ENCODE measurements at regions not wholly inside any gene's neighbourhood (a gene's known extent, or its start where the extent isn't known, plus 50 kb on each side); places are given as distances from the start of the nearest gene placed in this dataset.

DNA sequence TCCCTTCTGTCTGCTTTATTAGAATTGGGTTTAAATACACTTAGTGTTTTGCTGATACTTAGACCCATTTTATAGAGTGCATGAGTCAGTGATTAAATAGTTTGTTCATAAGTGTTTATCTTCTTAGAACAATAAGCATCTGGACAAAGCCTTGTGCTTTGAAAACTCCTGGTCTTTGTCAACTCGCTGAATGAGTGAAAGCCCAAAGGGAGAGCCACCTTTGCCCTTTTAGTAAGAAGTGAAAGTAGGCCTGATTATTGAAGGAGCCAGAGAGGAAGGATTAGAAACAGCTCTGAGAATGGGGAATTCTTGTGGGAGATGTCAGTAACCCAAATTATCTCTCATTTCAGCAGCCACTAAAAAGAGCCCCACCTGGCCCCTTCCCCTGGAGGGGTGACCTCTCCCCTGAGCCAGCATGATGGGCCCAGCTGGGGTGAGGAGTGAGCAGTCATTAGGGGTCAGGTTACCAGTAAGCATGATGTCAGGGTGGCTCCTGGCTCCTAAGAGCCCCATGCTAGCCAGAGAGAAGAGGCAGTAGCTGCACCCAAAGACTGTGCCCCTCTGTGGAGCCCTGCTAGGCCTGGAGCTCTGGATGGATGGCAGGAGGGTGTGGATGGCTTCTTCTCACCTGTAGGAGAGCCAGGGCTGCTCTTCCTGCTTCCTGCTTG, 125.1 kb upstream of the E2F8 start:
- Histone ChIP-seq H3K27me3 (ENCODE audit: control insufficient read depth in 2 of 2, insufficient read depth in 2 of 2, low read length in 2 of 2) (peaks cover 0 to 2% of the 10 kb centered on the region in 2 donors), H3K27ac (ENCODE audit: low read depth in 2 of 2, low read length in 2 of 2) (no peak overlapping the region), H3K9ac (ENCODE audit: low read depth in 1 of 2, low read length in 2 of 2) (no peak overlapping the region), H3K36me3 (ENCODE audit: control insufficient read depth in 2 of 2, insufficient read depth in 2 of 2, low read length in 2 of 2) (no peaks in the 10 kb centered on the region), H3K4me1 (ENCODE audit: control insufficient read depth in 2 of 2, insufficient read depth in 2 of 2, low read length in 2 of 2) (no peaks in the 10 kb centered on the region), H3K4me3 (ENCODE audit: low read length in 2 of 2) (no peak overlapping the region), H3K9me3 (ENCODE audit: control insufficient read depth in 2 of 2, low read length in 2 of 2) (no peaks in the 10 kb centered on the region)

DNA sequence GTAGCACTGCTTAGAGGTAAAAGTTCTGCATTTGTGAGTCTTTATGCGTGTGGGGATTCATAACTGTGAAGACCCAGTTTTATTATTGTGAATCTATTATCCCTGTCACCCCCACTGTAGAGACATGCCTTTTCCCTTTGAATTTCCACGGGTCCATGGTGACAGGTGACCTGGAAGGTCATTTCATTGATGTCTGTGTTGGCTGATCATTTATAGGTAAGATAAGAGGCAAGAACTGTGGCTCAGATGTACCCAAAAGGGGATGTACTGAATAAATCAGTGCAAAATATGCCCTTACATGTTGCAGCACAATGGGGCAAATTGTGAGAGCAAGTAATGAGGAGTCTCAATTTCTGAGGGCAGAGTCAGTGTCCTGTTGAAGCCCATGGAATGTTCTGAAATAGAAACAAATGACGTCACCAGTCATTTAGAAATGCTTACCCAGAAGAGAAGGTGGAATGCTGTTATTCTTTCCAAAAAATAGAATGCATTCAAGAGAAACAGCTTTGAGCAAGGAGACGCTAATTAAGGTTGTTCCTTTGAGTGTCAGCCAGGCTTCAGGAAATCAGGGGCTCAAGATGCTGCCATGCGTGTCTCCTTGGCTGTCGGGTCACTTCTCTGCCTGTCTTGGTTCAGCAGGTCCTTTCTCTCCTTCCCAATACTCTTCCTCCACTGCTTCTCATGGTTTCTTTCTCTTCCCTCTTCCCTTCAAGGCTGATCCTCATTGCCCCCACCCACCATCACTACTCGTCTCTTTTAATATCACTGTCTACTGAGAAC, 118.7 kb upstream of the E2F8 start:
- no peak overlapping the region for H3K4me3 ChIP-seq (ENCODE audit: low read length in 2 of 2)
- no peaks in the 10 kb centered on the region for H3K9me3 ChIP-seq (ENCODE audit: control insufficient read depth in 2 of 2, low read length in 2 of 2)
- no peaks in the 10 kb centered on the region for H3K4me1 ChIP-seq (ENCODE audit: control insufficient read depth in 2 of 2, insufficient read depth in 2 of 2, low read length in 2 of 2)
- no peak overlapping the region for H3K9ac ChIP-seq (ENCODE audit: low read depth in 1 of 2, low read length in 2 of 2)
- H3K36me3 ChIP-seq (ENCODE audit: control insufficient read depth in 2 of 2, insufficient read depth in 2 of 2, low read length in 2 of 2) = no peaks in the 10 kb centered on the region
- no peak overlapping the region for H3K27ac ChIP-seq (ENCODE audit: low read depth in 2 of 2, low read length in 2 of 2)
- H3K27me3 ChIP-seq (ENCODE audit: control insufficient read depth in 2 of 2, insufficient read depth in 2 of 2, low read length in 2 of 2) = peaks cover 6 to 14% of the 10 kb centered on the region in 2 donors

DNA sequence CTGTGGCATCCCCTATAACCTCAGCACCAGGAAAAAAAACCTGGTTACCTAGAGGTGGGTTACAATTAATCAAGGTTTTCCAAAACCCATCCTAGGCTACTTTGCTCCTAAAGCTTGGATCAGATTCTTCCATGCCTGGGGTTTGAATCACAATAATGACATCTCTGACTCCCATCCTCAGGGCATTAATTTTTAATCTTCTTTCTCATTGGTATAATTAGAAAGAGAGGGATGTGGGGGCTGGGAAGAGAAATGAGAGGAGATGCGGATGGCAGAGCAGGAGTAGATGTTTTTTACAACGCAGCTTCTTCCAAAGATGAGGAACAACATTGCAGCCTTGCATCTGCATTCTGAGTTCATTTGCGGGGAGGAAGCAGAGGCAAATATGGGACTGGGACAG, 117.2 kb upstream of the E2F8 start:
- Histone ChIP-seq H3K9ac (ENCODE audit: low read depth in 1 of 2, low read length in 2 of 2) (no peak overlapping the region), H3K27me3 (ENCODE audit: control insufficient read depth in 2 of 2, insufficient read depth in 2 of 2, low read length in 2 of 2) (peaks cover 6 to 14% of the 10 kb centered on the region in 2 donors), H3K27ac (ENCODE audit: low read depth in 2 of 2, low read length in 2 of 2) (no peak overlapping the region)

DNA sequence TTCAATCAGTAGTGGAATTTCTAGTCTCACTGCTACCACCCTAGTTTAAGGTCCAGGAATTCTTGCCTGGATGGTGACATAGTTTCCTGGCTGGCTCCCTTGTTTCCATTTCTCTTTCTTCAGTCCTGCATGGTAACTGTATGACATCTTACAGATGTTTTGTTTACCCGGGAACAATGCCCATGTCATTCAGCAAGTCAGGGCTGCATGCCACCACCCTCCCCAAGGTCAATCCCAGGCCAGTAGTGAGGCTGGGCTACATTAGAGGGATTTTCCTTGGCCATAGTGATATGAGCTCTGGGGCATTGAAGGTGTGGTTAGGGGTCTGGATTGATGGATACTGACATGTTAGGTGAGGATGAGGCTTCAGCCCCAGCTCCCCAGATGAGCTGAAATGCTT, 114.9 kb upstream of the E2F8 start:
- Histone ChIP-seq H3K4me3 (ENCODE audit: low read length in 2 of 2) (no peak overlapping the region), H3K27me3 (ENCODE audit: control insufficient read depth in 2 of 2, insufficient read depth in 2 of 2, low read length in 2 of 2) (peaks cover 5 to 14% of the 10 kb centered on the region in 2 donors), H3K27ac (ENCODE audit: low read depth in 2 of 2, low read length in 2 of 2) (no peak overlapping the region), H3K36me3 (ENCODE audit: control insufficient read depth in 2 of 2, insufficient read depth in 2 of 2, low read length in 2 of 2) (no peaks in the 10 kb centered on the region), H3K9me3 (ENCODE audit: control insufficient read depth in 2 of 2, low read length in 2 of 2) (no peaks in the 10 kb centered on the region), H3K9ac (ENCODE audit: low read depth in 1 of 2, low read length in 2 of 2) (no peak overlapping the region), H3K4me1 (ENCODE audit: control insufficient read depth in 2 of 2, insufficient read depth in 2 of 2, low read length in 2 of 2) (no peaks in the 10 kb centered on the region)

More for the DNA sequence above, 117.2 kb upstream of the E2F8 start:
- no peaks in the 10 kb centered on the region for H3K36me3 ChIP-seq (ENCODE audit: control insufficient read depth in 2 of 2, insufficient read depth in 2 of 2, low read length in 2 of 2)
- no peaks in the 10 kb centered on the region for H3K9me3 ChIP-seq (ENCODE audit: control insufficient read depth in 2 of 2, low read length in 2 of 2)
- H3K4me3 ChIP-seq (ENCODE audit: low read length in 2 of 2) = no peak overlapping the region
- no peaks in the 10 kb centered on the region for H3K4me1 ChIP-seq (ENCODE audit: control insufficient read depth in 2 of 2, insufficient read depth in 2 of 2, low read length in 2 of 2)

DNA sequence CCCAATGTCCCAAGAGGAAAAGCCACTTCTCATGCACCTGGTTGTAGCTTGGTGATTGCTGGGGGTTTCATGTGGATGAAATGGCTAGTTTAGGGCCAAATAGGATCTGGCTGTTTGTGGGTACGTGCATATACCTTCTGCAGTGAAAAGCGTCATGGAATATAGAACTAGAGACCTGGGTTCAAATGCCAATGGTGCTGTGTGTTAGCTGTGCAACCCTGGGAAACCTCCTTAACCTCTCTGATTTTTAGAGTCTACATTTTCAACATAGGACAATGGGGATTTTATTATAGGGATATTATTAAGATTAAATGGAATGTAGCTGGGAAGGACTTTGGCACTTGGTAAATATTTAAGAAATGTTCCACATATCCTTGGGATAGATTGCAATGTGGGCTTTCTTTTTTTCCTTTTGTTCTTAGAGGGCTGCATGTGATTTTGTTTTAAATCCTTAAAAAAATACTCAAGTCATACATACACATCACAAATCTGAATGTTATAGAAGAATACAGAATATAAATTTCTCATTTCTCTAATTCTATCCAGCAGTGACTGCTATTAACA, 112.6 kb upstream of the E2F8 start:
- no peak overlapping the region for H3K9ac ChIP-seq (ENCODE audit: low read depth in 1 of 2, low read length in 2 of 2)
- H3K36me3 ChIP-seq (ENCODE audit: control insufficient read depth in 2 of 2, insufficient read depth in 2 of 2, low read length in 2 of 2) = no peaks in the 10 kb centered on the region
- no peaks in the 10 kb centered on the region for H3K9me3 ChIP-seq (ENCODE audit: control insufficient read depth in 2 of 2, low read length in 2 of 2)
- no peaks in the 10 kb centered on the region for H3K4me1 ChIP-seq (ENCODE audit: control insufficient read depth in 2 of 2, insufficient read depth in 2 of 2, low read length in 2 of 2)
- no peak overlapping the region for H3K27ac ChIP-seq (ENCODE audit: low read depth in 2 of 2, low read length in 2 of 2)
- H3K4me3 ChIP-seq (ENCODE audit: low read length in 2 of 2) = no peak overlapping the region
- H3K27me3 ChIP-seq (ENCODE audit: control insufficient read depth in 2 of 2, insufficient read depth in 2 of 2, low read length in 2 of 2) = peaks cover 15 to 17% of the 10 kb centered on the region in 2 donors

DNA sequence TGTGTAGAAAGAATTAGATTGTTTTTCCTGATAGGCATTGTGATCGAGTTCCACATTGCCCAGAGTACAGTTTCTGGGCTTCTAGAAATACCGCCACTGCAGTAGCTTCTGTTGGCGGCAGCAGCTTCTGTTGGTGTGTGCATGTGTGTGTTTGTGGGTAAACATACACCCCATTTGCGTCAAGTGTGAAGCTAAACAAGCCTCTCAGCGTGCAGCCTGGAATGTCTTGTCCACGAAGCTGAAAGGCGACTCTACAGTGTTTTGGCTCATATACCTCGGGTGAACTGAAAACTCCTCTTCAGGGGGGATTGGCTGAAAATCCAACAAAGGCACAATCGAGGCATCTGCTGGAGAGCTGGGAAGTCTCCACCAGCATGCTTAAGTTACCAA, 112.0 kb upstream of the E2F8 start:
- H3K27ac ChIP-seq (ENCODE audit: low read depth in 2 of 2, low read length in 2 of 2) = no peak overlapping the region
- H3K36me3 ChIP-seq (ENCODE audit: control insufficient read depth in 2 of 2, insufficient read depth in 2 of 2, low read length in 2 of 2) = no peaks in the 10 kb centered on the region
- H3K27me3 ChIP-seq (ENCODE audit: control insufficient read depth in 2 of 2, insufficient read depth in 2 of 2, low read length in 2 of 2) = peaks cover 17 to 21% of the 10 kb centered on the region in 2 donors
- no peaks in the 10 kb centered on the region for H3K9me3 ChIP-seq (ENCODE audit: control insufficient read depth in 2 of 2, low read length in 2 of 2)
- H3K9ac ChIP-seq (ENCODE audit: low read depth in 1 of 2, low read length in 2 of 2) = no peak overlapping the region
- H3K4me3 ChIP-seq (ENCODE audit: low read length in 2 of 2) = no peak overlapping the region
- no peaks in the 10 kb centered on the region for H3K4me1 ChIP-seq (ENCODE audit: control insufficient read depth in 2 of 2, insufficient read depth in 2 of 2, low read length in 2 of 2)

DNA sequence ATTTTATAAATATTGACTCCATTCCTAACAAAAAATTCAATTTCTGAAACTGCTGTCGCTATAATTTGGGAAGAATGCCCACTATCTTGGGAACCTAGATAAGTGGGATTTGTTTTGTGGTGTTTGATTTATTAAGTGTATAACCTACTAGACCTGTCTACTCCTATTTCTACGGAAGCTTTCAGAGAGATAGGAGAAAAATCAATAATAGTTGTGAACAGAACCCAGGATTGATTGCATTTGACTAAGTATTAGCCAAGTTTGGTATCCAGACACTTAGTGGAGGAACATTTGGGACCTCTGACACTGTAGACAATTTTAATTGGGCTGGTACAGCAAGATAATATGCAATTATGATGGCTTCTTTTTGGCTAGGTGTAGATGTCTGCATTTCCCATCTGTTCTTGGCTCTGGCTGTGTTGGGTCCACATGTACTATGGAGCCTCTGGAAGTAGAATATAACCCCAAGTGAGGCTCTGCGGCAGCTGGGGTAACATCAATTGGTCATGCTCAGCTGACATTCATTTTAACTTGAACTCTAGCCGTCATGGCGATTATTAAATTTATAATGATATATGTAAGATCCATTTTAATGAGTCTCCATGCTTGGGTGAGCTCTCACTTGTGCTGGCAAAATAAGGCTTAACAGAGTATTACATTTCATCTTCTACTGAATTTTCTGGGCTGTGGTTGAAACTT, 111.5 kb upstream of the E2F8 start:
- no peak overlapping the region for H3K4me3 ChIP-seq (ENCODE audit: low read length in 2 of 2)
- H3K9ac ChIP-seq (ENCODE audit: low read depth in 1 of 2, low read length in 2 of 2) = no peak overlapping the region
- no peaks in the 10 kb centered on the region for H3K36me3 ChIP-seq (ENCODE audit: control insufficient read depth in 2 of 2, insufficient read depth in 2 of 2, low read length in 2 of 2)
- H3K9me3 ChIP-seq (ENCODE audit: control insufficient read depth in 2 of 2, low read length in 2 of 2) = no peaks in the 10 kb centered on the region
- H3K27ac ChIP-seq (ENCODE audit: low read depth in 2 of 2, low read length in 2 of 2) = no peak overlapping the region
- H3K4me1 ChIP-seq (ENCODE audit: control insufficient read depth in 2 of 2, insufficient read depth in 2 of 2, low read length in 2 of 2) = no peaks in the 10 kb centered on the region
- H3K27me3 ChIP-seq (ENCODE audit: control insufficient read depth in 2 of 2, insufficient read depth in 2 of 2, low read length in 2 of 2) = peaks cover 21 to 25% of the 10 kb centered on the region in 2 donors

DNA sequence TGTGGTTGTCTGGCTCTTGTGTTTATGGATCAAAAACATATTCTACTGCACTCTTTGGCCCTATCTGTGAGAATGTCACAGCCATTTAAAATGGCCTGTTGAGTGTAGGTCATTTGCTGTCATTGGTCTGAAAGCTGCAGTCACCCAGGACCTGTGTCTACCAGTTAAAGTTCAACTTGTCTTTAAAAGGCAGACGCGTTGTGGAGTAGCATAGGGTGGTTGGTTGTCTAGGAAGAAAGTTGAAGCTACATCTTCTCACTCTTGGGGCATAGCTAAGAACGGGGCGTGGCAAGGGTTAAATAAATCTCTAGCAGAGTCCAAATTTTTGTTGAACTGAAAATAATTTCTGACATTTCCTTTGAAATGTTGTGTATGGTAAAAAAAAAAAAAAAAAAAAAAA, 110.7 kb upstream of the E2F8 start:
- no peaks in the 10 kb centered on the region for H3K36me3 ChIP-seq (ENCODE audit: control insufficient read depth in 2 of 2, insufficient read depth in 2 of 2, low read length in 2 of 2)
- H3K27ac ChIP-seq (ENCODE audit: low read depth in 2 of 2, low read length in 2 of 2) = no peak overlapping the region
- H3K9ac ChIP-seq (ENCODE audit: low read depth in 1 of 2, low read length in 2 of 2) = no peak overlapping the region
- H3K4me1 ChIP-seq (ENCODE audit: control insufficient read depth in 2 of 2, insufficient read depth in 2 of 2, low read length in 2 of 2) = no peaks in the 10 kb centered on the region
- H3K9me3 ChIP-seq (ENCODE audit: control insufficient read depth in 2 of 2, low read length in 2 of 2) = no peaks in the 10 kb centered on the region
- H3K4me3 ChIP-seq (ENCODE audit: low read length in 2 of 2) = no peak overlapping the region
- peaks cover 22 to 27% of the 10 kb centered on the region in 2 donors for H3K27me3 ChIP-seq (ENCODE audit: control insufficient read depth in 2 of 2, insufficient read depth in 2 of 2, low read length in 2 of 2)

DNA sequence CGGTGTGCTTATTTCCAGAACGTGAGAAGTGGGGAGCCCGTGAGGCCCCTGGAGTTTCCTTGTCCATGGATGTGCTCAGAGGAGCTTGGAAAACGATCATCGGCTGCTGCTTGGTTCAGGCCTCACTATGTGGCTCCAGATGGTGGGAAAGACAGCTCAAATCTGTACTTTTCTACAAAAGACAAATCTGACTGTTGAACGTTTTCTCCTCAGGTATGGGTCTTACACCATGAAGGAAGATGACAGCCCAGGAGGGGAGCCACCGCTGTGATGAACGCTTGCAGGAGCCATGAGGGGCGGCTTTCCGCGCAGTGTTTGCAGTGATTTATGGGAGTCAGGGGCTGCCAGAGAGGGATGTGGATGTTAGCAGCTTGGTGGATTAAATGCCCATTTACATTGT, 109.4 kb upstream of the E2F8 start:
- Histone ChIP-seq H3K9me3 (ENCODE audit: control insufficient read depth in 2 of 2, low read length in 2 of 2) (no peaks in the 10 kb centered on the region), H3K4me1 (ENCODE audit: control insufficient read depth in 2 of 2, insufficient read depth in 2 of 2, low read length in 2 of 2) (no peaks in the 10 kb centered on the region), H3K36me3 (ENCODE audit: control insufficient read depth in 2 of 2, insufficient read depth in 2 of 2, low read length in 2 of 2) (no peaks in the 10 kb centered on the region), H3K27ac (ENCODE audit: low read depth in 2 of 2, low read length in 2 of 2) (no peak overlapping the region), H3K27me3 (ENCODE audit: control insufficient read depth in 2 of 2, insufficient read depth in 2 of 2, low read length in 2 of 2) (peaks cover 25 to 34% of the 10 kb centered on the region in 2 donors), H3K4me3 (ENCODE audit: low read length in 2 of 2) (no peak overlapping the region), H3K9ac (ENCODE audit: low read depth in 1 of 2, low read length in 2 of 2) (no peak overlapping the region)
